Endothelial cell of umbilical vein (primary cell): ENCODE measurements at regions not wholly inside any gene's neighbourhood (a gene's known extent, or its start where the extent isn't known, plus 50 kb on each side); places are given as distances from the start of the nearest gene placed in this dataset.

Source experiments
- BruUV-seq: library from RNA; stranded (reverse); fragments of 400-500 nt; replicated peaks from 2 replicates; lab custom pipeline; 2021; lab: Mats Ljungman, UMichigan
- CTCF ChIA-PET: fragments of 300-600, 350-600 bp; sonication (Branson Sonifier 250); formaldehyde crosslinking; loops from one replicate; lab custom pipeline; 2021; ENCODE audit warnings: antibody characterized with exemption, inconsistent platforms; lab: Charles Lee
- POLR2A ChIA-PET: fragments of 300-600, 350-600 bp; sonication (Branson Sonifier 250); formaldehyde crosslinking; loops from one replicate; lab custom pipeline; 2021; ENCODE audit warnings: antibody characterized with exemption, inconsistent platforms; lab: Charles Lee
- DNase-seq: peaks from one replicate; pipeline ENCODE4 v3.0.0-alpha.2; 2011; ENCODE audit warnings: low read depth, low spot score
- FAIRE-seq: peaks from 2 replicates; lab custom pipeline; 2011; peaks lifted over from hg19 to GRCh38; lab: Jason Lieb, UNC
- H2AFZ ChIP-seq: 2 replicates; pipeline ENCODE4 v1.6.0; 2012; ENCODE audit warnings: low read depth, low read length, control low read depth, inconsistent platforms
- H3K27ac ChIP-seq: 2 replicates; pipeline ENCODE4 v1.5.1; 2011; ENCODE audit warnings: low read depth, mild to moderate bottlenecking, control low read depth, low read length, moderate library complexity; ENCODE audit not compliant: insufficient read depth
- H3K27me3 ChIP-seq, 2 experiments: 2 replicates each; pipeline versions ENCODE4 v1.6.0 to v1.6.1; 2011; ENCODE audit warnings: low read length in 2 of 2, mixed read lengths in 1 of 2; ENCODE audit not compliant: control insufficient read depth in 2 of 2, insufficient read depth in 2 of 2
- H3K36me3 ChIP-seq, 2 experiments: 2 replicates in 1 of 2; 3 replicates in 1 of 2; pipeline ENCODE4 v1.5.1; 2011; ENCODE audit warnings: low read length in 2 of 2, mild to moderate bottlenecking in 1 of 2, moderate library complexity in 1 of 2; ENCODE audit not compliant: control insufficient read depth in 2 of 2, insufficient read depth in 2 of 2; ENCODE audit errors: extremely low read depth in 1 of 2
- H3K4me1 ChIP-seq: 3 replicates; pipeline ENCODE4 v1.5.1; 2011; ENCODE audit warnings: mild to moderate bottlenecking, low read length; ENCODE audit not compliant: control insufficient read depth, insufficient read depth; ENCODE audit errors: extremely low read depth
- H3K4me2 ChIP-seq: 2 replicates; pipeline ENCODE4 v1.6.1; 2011; ENCODE audit warnings: low read length, control low read depth, mixed read lengths; ENCODE audit not compliant: insufficient read depth
- H3K4me3 ChIP-seq, 3 experiments: fragments of 200-600 bp in 1 of 3; sonication (generic), shearing (Covaris generic) in 1 of 3; replicated peaks in 1 of 3; 2 replicates each; pipeline ENCODE4 v1.5.1; 2011 to 2016; ENCODE audit warnings: control low read depth in 3 of 3, low read length in 3 of 3, mild to moderate bottlenecking in 2 of 3, inconsistent platforms in 1 of 3, low read depth in 1 of 3, moderate library complexity in 1 of 3; ENCODE audit not compliant: insufficient read depth in 1 of 3
- H3K79me2 ChIP-seq: 2 replicates; pipeline ENCODE4 v1.6.0; 2012; ENCODE audit warnings: low read length, inconsistent platforms; ENCODE audit not compliant: control insufficient read depth, insufficient read depth
- H3K9ac ChIP-seq: replicated peaks from 2 replicates; pipeline ENCODE3; 2011; ENCODE audit warnings: low read length, control low read depth; ENCODE audit not compliant: insufficient read depth; ENCODE audit errors: extremely low read depth
- H3K9me1 ChIP-seq: replicated peaks from 3 replicates; pipeline ENCODE4 v1.6.0; 2011; ENCODE audit warnings: mild to moderate bottlenecking, low read length; ENCODE audit not compliant: control insufficient read depth, insufficient read depth; ENCODE audit errors: extremely low read depth
- H3K9me3 ChIP-seq: replicated peaks from 2 replicates; pipeline ENCODE4 v1.5.1; 2012; ENCODE audit warnings: low read length, inconsistent platforms; ENCODE audit not compliant: control insufficient read depth, insufficient read depth
- H4K20me1 ChIP-seq: replicated peaks from 2 replicates; pipeline ENCODE3; 2011; ENCODE audit warnings: mild to moderate bottlenecking, low read length; ENCODE audit not compliant: control insufficient read depth, insufficient read depth; ENCODE audit errors: extremely low read depth
- CTCF ChIP-seq, 2 donors: IDR thresholded peaks; 1 replicate in 1 of 2; 2 replicates in 1 of 2; pipeline ENCODE4 v1.5.1; 2011; ENCODE audit warnings: low read length in 2 of 2, mild to moderate bottlenecking in 2 of 2, moderate library complexity in 2 of 2, control low read depth in 1 of 2, inconsistent platforms in 1 of 2, low read depth in 1 of 2; ENCODE audit not compliant: insufficient read depth in 1 of 2; ENCODE audit errors: extremely low read depth in 1 of 2
- EZH2 ChIP-seq: IDR thresholded peaks from 2 replicates; pipeline ENCODE4 v1.6.1; 2012; ENCODE audit warnings: borderline replicate concordance, low read depth, mild to moderate bottlenecking, moderate library complexity, low read length, inconsistent platforms; ENCODE audit not compliant: severe bottlenecking
- FOS ChIP-seq: IDR thresholded peaks from 2 replicates; pipeline ENCODE4 v1.6.1; 2011; ENCODE audit warnings: mild to moderate bottlenecking, low read length, moderate library complexity, borderline replicate concordance; ENCODE audit not compliant: insufficient read depth
- GATA2 ChIP-seq: IDR thresholded peaks from 2 replicates; pipeline ENCODE4 v1.7.0; 2011; ENCODE audit warnings: low read depth, mild to moderate bottlenecking, moderate library complexity, mixed read lengths, low read length; ENCODE audit not compliant: insufficient read length, insufficient read depth
- JUN ChIP-seq: IDR thresholded peaks from 2 replicates; pipeline ENCODE4 v1.6.1; 2011; ENCODE audit warnings: borderline replicate concordance, low read depth; ENCODE audit not compliant: insufficient read length, insufficient read depth
- MAX ChIP-seq: IDR thresholded peaks from 2 replicates; pipeline ENCODE4 v1.6.1; 2011; ENCODE audit not compliant: insufficient read depth, insufficient read length
- MYC ChIP-seq: IDR thresholded peaks from one replicate; pipeline ENCODE4 v1.6.1; 2011; ENCODE audit warnings: mild to moderate bottlenecking, low read depth, low read length
- POLR2A ChIP-seq: IDR thresholded peaks from 2 replicates; pipeline ENCODE4 v1.6.1; 2012; ENCODE audit warnings: low read depth, mild to moderate bottlenecking, control low read depth, low read length
- POLR2AphosphoS5 ChIP-seq: IDR thresholded peaks from 2 replicates; pipeline ENCODE4 v1.6.1; 2012; ENCODE audit warnings: low read depth, mild to moderate bottlenecking, control low read depth, low read length, moderate library complexity; ENCODE audit not compliant: insufficient read depth
- dilution Hi-C: fragments of 300-500 bp; cut with MboI; formaldehyde crosslinking; loops from one replicate; pipeline ENCODE4 v1.15.0; 2019; ENCODE audit warnings: low sequenced_read_pairs; ENCODE audit not compliant: extremely low pct_ligation_motif_present
- intact Hi-C: fragments of 100-400 bp; cut with micrococcal nuclease; formaldehyde crosslinking; loops from one replicate; pipeline ENCODE4 v1.10.0; 2022

DNA sequence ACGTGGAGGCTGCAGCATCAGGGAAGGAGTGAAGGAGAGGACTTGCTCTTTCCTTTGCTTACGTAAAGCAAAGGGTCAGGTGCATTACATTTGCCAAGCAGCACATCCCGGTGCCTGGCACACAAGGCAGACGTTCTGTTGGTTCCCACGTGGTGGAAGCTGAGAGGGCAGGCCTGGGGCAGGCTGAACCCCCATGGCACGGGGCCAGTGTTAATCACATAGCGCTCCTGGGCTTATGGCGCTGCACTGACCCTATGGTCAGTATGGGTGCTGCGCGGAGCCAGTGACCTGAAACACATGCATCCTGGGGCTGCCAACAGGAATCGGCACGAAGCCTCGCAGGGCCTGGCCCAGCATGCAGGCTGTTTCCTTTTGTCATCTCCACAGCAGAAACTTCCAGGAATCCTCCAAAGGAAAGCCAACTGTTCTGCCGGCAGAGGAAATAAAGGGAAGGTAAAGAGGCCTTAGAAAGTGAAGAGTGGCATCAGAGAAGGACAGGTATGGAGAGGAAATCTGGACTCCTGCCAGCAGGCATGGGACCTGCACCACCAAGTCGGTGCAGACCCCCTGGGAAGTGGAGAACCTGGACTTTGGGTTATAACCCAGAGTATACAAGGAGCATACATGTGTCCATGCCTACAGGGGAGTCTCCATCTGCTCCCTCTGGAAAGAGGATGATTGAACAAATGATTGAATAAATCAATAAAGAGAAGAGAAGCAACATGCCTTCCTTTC is 560.2 kb downstream of the TCERG1L start:
- no peak overlapping the region for H2AFZ ChIP-seq
- ChIA-PET CTCF (no interaction called here), POLR2A (no interaction called here)
- no peaks in the 10 kb centered on the region for H3K4me1 ChIP-seq
- no peaks in the 10 kb centered on the region for H3K27me3 ChIP-seq
- H3K36me3 ChIP-seq, result no peaks in the 10 kb centered on the region
- DNase-seq (no peak), FAIRE-seq (no peak)
- no peaks in the 10 kb centered on the region for H4K20me1 ChIP-seq
- H3K27ac ChIP-seq, result no peak overlapping the region
- no peaks in the 10 kb centered on the region for H3K9me1 ChIP-seq
- BruUV-seq, result no TSS peak
- no peaks in the 10 kb centered on the region for H3K79me2 ChIP-seq
- no peak overlapping the region for H3K4me3 ChIP-seq
- H3K9ac ChIP-seq, result no peak overlapping the region
- no peak overlapping the region for H3K4me2 ChIP-seq
- intact Hi-C loops, result no loop called here
- TF ChIP-seq POLR2A (no peak), CTCF (IDR thresholded peaks at IDR 0.05; ENCODE audit: extremely low read depth in 1 of 2, insufficient read depth in 1 of 2, low read depth in 1 of 2, low read length in 2 of 2) (no peak), POLR2AphosphoS5 (no peak), JUN (no peak), FOS (no peak), MYC (no peak), MAX (no peak), GATA2 (no peak), EZH2 (no peak)
- peaks cover 7% of the 10 kb centered on the region for H3K9me3 ChIP-seq
- dilution Hi-C loops, result no loop called here
